Heart left ventricle (tissue), 16 donors: ENCODE measurements at regions not wholly inside any gene's neighbourhood (a gene's known extent, or its start where the extent isn't known, plus 50 kb on each side); places are given as distances from the start of the nearest gene placed in this dataset.
A peak's percentile ranks its signal among the peaks of the same experiment; 100 is the strongest.

Source experiments
- ATAC-seq, 4 donors: fragments of 200-7000 bp; cut with Tn5 transposase; one replicate each; pipeline ENCODE4 v1.9.1; 2020 to 2022; ENCODE audit warnings: moderate library complexity in 4 of 4, mild to moderate bottlenecking in 3 of 4, moderate number of reproducible peaks in 1 of 4
- DNase-seq, 5 donors: peaks; one replicate each; pipeline ENCODE4 v3.0.0-alpha.2; 2020
- H3K27ac ChIP-seq, 12 donors: fragments of 200-600 bp; sonication (generic) in 4 of 12; one replicate each; pipeline versions ENCODE4 v1.5.0 to v1.8.0; 2016 to 2022; ENCODE audit warnings: mild to moderate bottlenecking in 2 of 12
- H3K27me3 ChIP-seq, 9 donors: fragments of 200-600 bp; sonication (generic) in 2 of 9; one replicate each; pipeline versions ENCODE4 v1.5.1 to v1.8.0; 2016 to 2022; ENCODE audit warnings: mild to moderate bottlenecking in 3 of 9
- H3K36me3 ChIP-seq, 9 donors: fragments of 200-600 bp; sonication (generic) in 2 of 9; one replicate each; pipeline versions ENCODE4 v1.5.0 to v1.8.0; 2018 to 2022; ENCODE audit warnings: mild to moderate bottlenecking in 2 of 9
- H3K4me1 ChIP-seq, 12 donors: fragments of 200-600 bp; sonication (generic) in 4 of 12; one replicate each; pipeline versions ENCODE4 v1.5.0 to v1.8.0; 2016 to 2022; ENCODE audit warnings: mild to moderate bottlenecking in 3 of 12
- H3K4me3 ChIP-seq, 12 donors: fragments of 200-600 bp; sonication (generic) in 4 of 12; one replicate each; pipeline versions ENCODE4 v1.5.0 to v1.8.0; 2017 to 2022; ENCODE audit warnings: mild to moderate bottlenecking in 9 of 12, moderate library complexity in 4 of 12
- H3K9me3 ChIP-seq, 12 donors: fragments of 200-600 bp; sonication (generic) in 4 of 12; one replicate each; pipeline versions ENCODE4 v1.5.0 to v1.8.0; 2016 to 2022; ENCODE audit warnings: mild to moderate bottlenecking in 1 of 12
- POLR2A ChIP-seq, 2 donors: fragments of 450-650 bp; IDR thresholded peaks; one replicate each; pipeline ENCODE4 v1.6.1; 2017; ENCODE audit warnings: antibody characterized with exemption in 2 of 2, mild to moderate bottlenecking in 2 of 2, moderate library complexity in 2 of 2
- WGBS, 4 donors: extraction: QIAGEN DNeasy Blood & Tissue Kit in 2 of 4; methylation state at CpG; one replicate each; pipeline versions ENCODE4 v1.1.5 to v1.1.7; 2013 to 2018; 5-methylcytosine and 5-hydroxymethylcytosine counted together
- intact Hi-C, 10 donors: fragments of 100-400 bp; cut with DNase I; formaldehyde crosslinking; loops; one replicate each; pipeline versions ENCODE4 v1.11.1 to v1.14.2; 2022
- TF ChIP-seq, protein P1 (sequence below), 12 donors: fragments of 200-600 bp; sonication (generic) in 4 of 12; IDR thresholded peaks; one replicate each; pipeline versions ENCODE4 v1.5.0 to v1.8.0; 2018 to 2022; ENCODE audit warnings: antibody characterized with exemption in 12 of 12, mild to moderate bottlenecking in 5 of 12
- donor health status: ischemic (EF 13 %, LVEDD 7.1; RV severe dilation, severe dysfunction).
- donor health status: healthy with polysubstance abuse.
- donor health status: DM: no; HTN: yes; CAD: no.
- donor health status: DM: no; HTN: no; CAD: no.
- donor health status: ischemic (EF 25% LVEDD 6.9; RV normal size, moderate dysfunction).
- donor health status: ischemic (EF 25% LVEDD 5.7; RV mildly dilated, moderate dysfunction).
- donor health status: healthy.
- donor health status: DM: yes; HTN: yes; CAD: no.
- donor health status: ischemic (EF 35%, LVEDD 5.7; RV mildly dilated, moderate dysfunction).
- donor health status: nonischemic (EF 11% LVEDD 7.7; RV severe dilation, severe dysfunction).
- donor health status: DM: yes; HTN: yes; CAD: no.
- donor health status: PGD.
- donor health status: ischemic (EF 29% LVEDD 5.4; RV normal size, mild dysfunction).
- donor health status: nonischemic (EF 23%, LVEDD 6.1; RV moderate dilation, normal function).

DNA sequence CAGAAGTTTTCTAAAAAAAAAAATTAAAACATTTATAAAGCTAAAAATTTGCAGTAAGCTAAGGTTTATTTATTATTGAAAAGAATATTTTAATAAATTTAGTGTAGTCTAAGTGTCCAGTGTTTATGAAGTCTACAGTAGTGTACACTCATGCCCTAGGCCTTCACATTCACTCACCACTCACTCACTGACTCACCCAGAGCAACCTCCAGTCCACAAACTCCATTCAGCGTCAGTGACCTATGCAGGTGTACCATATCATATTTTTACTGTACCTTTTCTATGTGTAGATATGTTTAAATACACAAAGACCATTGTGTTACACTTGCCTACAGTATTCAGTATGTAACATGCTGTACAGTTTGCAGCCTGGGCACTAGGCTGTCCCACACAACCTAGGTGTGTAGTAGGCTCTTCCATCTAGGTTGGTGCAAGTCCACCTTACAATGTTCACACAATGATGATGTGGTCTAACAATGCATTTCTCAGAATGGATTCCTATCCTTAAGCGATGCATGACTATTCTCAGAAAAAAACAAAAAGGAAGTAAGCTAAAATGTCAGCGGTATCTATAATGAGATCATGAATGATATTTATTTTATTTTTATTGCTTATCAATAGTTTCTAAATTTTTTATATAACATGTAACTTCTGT is 336.7 kb downstream of the AGTPBP1 start:
- TF ChIP-seq, protein P1, sequence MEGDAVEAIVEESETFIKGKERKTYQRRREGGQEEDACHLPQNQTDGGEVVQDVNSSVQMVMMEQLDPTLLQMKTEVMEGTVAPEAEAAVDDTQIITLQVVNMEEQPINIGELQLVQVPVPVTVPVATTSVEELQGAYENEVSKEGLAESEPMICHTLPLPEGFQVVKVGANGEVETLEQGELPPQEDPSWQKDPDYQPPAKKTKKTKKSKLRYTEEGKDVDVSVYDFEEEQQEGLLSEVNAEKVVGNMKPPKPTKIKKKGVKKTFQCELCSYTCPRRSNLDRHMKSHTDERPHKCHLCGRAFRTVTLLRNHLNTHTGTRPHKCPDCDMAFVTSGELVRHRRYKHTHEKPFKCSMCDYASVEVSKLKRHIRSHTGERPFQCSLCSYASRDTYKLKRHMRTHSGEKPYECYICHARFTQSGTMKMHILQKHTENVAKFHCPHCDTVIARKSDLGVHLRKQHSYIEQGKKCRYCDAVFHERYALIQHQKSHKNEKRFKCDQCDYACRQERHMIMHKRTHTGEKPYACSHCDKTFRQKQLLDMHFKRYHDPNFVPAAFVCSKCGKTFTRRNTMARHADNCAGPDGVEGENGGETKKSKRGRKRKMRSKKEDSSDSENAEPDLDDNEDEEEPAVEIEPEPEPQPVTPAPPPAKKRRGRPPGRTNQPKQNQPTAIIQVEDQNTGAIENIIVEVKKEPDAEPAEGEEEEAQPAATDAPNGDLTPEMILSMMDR (IDR thresholded peaks at IDR 0.05), result no peak
- TF ChIP-seq POLR2A (IDR thresholded peaks at IDR 0.05), result no peak
- ATAC-seq (no peak), DNase-seq (no peak)
- intact Hi-C loops, result no loop called here
- H3K4me1 ChIP-seq, result peaks cover 0 to 13% (median 6%) of the 10 kb centered on the region in 12 donors
- no peaks in the 10 kb centered on the region for H3K36me3 ChIP-seq
- no peak overlapping the region for H3K27ac ChIP-seq
- WGBS, 4 donors, result 76 to 95% (median 93%) methylated on average over 3 of the region's 3 CpGs
- H3K9me3 ChIP-seq, result no peaks in the 10 kb centered on the region
- H3K4me3 ChIP-seq, result no peak overlapping the region
- H3K27me3 ChIP-seq, result peaks cover 0 to 3% (median 0%) of the 10 kb centered on the region in 9 donors

DNA sequence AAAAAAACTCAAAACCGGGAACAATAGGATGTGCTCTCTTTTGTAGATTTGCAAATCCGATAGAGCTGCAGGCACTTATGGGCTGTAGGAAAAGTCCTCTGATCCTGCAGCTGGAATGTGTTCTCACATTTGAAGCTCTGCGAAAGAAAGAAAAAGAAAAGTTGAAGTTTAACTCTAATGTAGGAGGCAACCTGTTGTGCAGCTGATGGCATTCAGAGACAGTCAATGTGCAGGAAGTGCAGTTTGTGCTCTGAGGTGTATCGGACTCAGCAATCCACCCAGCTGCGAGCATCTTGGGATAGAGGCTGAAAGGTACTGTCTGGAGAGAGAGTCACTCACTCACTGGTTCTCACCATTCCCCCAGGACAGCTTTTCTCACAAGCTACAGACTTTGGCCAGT is 339.2 kb downstream of the AGTPBP1 start:
- WGBS, 4 donors, result 31 to 57% (median 45%) methylated on average over 5 of the region's 5 CpGs
- Histone ChIP-seq H3K27me3 (no peaks in the 10 kb centered on the region), H3K4me3 (no peak overlapping the region), H3K27ac (no peak overlapping the region), H3K9me3 (no peaks in the 10 kb centered on the region), H3K36me3 (no peaks in the 10 kb centered on the region), H3K4me1 (peaks cover 0 to 13% (median 6%) of the 10 kb centered on the region in 12 donors)
- TF ChIP-seq, protein P1 (IDR thresholded peaks at IDR 0.05), result no peak
- TF ChIP-seq POLR2A (IDR thresholded peaks at IDR 0.05), result no peak
- no peak for DNase-seq
- intact Hi-C loops, result no loop called here
- no peak for ATAC-seq

- H3K27ac ChIP-seq, result no peak overlapping the region
- no peaks in the 10 kb centered on the region for H3K36me3 ChIP-seq
- peaks cover 0 to 13% (median 6%) of the 10 kb centered on the region in 12 donors for H3K4me1 ChIP-seq
- H3K9me3 ChIP-seq, result no peaks in the 10 kb centered on the region
- TF ChIP-seq POLR2A (IDR thresholded peaks at IDR 0.05), result no peak
- TF ChIP-seq, protein P1 (IDR thresholded peaks at IDR 0.05), result no peak
- ATAC-seq (peak in 3 of 4 donors; percentile 52 to 63 (median 58)), DNase-seq (no peak)
- H3K27me3 ChIP-seq, result no peaks in the 10 kb centered on the region
- 13 to 16% (median 14%) methylated on average over 1 of the region's 1 CpG for WGBS, 4 donors
- intact Hi-C loops, result no loop called here
- H3K4me3 ChIP-seq, result no peak overlapping the region
Measured at GRCh38 chr9:85401998-85402397, 339.8 kb downstream of the AGTPBP1 start.

GRCh38 chr9:85397005-85397404 is 344.7 kb downstream of the AGTPBP1 start:
- no peak for ATAC-seq
- Histone ChIP-seq H3K9me3 (no peaks in the 10 kb centered on the region), H3K4me1 (peaks cover 0 to 6% (median 0%) of the 10 kb centered on the region in 12 donors), H3K27me3 (peaks cover 0 to 7% (median 0%) of the 10 kb centered on the region in 9 donors), H3K36me3 (no peaks in the 10 kb centered on the region), H3K27ac (no peak overlapping the region), H3K4me3 (no peak overlapping the region)
- intact Hi-C loops, result no loop called here
- DNase-seq, result no peak
- TF ChIP-seq POLR2A (IDR thresholded peaks at IDR 0.05), result no peak
- TF ChIP-seq, protein P1 (IDR thresholded peaks at IDR 0.05), result no peak
- WGBS, 4 donors, result 84 to 91% (median 89%) methylated on average over 6 of the region's 6 CpGs
